ENCODE measurements at regions not wholly inside any gene's neighbourhood (a gene's known extent, or its start where the extent isn't known, plus 50 kb on each side); places are given as distances from the start of the nearest gene placed in this dataset.

GRCh38 chr4:181870326-181870725 is 372.9 kb upstream of the TENM3 start:
- TF ChIP-seq MXI1 (IDR thresholded peaks at IDR 0.05; ENCODE audit: borderline replicate concordance, low read depth, low read length), result no peak
- no peak for TF ChIP-seq SMC3 (IDR thresholded peaks at IDR 0.05; ENCODE audit: low read depth, low read length)
- TF ChIP-seq, protein P1, sequence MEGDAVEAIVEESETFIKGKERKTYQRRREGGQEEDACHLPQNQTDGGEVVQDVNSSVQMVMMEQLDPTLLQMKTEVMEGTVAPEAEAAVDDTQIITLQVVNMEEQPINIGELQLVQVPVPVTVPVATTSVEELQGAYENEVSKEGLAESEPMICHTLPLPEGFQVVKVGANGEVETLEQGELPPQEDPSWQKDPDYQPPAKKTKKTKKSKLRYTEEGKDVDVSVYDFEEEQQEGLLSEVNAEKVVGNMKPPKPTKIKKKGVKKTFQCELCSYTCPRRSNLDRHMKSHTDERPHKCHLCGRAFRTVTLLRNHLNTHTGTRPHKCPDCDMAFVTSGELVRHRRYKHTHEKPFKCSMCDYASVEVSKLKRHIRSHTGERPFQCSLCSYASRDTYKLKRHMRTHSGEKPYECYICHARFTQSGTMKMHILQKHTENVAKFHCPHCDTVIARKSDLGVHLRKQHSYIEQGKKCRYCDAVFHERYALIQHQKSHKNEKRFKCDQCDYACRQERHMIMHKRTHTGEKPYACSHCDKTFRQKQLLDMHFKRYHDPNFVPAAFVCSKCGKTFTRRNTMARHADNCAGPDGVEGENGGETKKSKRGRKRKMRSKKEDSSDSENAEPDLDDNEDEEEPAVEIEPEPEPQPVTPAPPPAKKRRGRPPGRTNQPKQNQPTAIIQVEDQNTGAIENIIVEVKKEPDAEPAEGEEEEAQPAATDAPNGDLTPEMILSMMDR (conservative IDR thresholded peaks at IDR 0.05; ENCODE audit: low read depth, low read length), result no peak
- no peak for TF ChIP-seq POLR2A (IDR thresholded peaks at IDR 0.05; ENCODE audit: low read depth, low read length)
- no peak for TF ChIP-seq FOS (IDR thresholded peaks at IDR 0.05; ENCODE audit: low read depth, low read length)
- TF ChIP-seq CEBPB (IDR thresholded peaks at IDR 0.05; ENCODE audit: low read depth, low read length), result no peak
- TF ChIP-seq CHD1 (IDR thresholded peaks at IDR 0.05; ENCODE audit: low read depth, low read length), result no peak
- no peak for TF ChIP-seq MAZ (IDR thresholded peaks at IDR 0.05; ENCODE audit: borderline replicate concordance, low read depth, low read length)
- no peak for TF ChIP-seq MAFK (IDR thresholded peaks at IDR 0.05; ENCODE audit: low read depth, low read length)
- TF ChIP-seq RAD21 (IDR thresholded peaks at IDR 0.05; ENCODE audit: low read length), result no peak
- no peak for TF ChIP-seq USF2 (IDR thresholded peaks at IDR 0.05; ENCODE audit: low read depth, low read length)

Data from IMR-90 (cell line).